CD4-positive, alpha-beta T cell treated with Interferon gamma for 1 hour (primary cell): ENCODE measurements at regions not wholly inside any gene's neighbourhood (a gene's known extent, or its start where the extent isn't known, plus 50 kb on each side); places are given as distances from the start of the nearest gene placed in this dataset.

Experiments
- DNase-seq: peaks from one replicate; pipeline ENCODE4 v3.0.0-alpha.2; 2020

DNA sequence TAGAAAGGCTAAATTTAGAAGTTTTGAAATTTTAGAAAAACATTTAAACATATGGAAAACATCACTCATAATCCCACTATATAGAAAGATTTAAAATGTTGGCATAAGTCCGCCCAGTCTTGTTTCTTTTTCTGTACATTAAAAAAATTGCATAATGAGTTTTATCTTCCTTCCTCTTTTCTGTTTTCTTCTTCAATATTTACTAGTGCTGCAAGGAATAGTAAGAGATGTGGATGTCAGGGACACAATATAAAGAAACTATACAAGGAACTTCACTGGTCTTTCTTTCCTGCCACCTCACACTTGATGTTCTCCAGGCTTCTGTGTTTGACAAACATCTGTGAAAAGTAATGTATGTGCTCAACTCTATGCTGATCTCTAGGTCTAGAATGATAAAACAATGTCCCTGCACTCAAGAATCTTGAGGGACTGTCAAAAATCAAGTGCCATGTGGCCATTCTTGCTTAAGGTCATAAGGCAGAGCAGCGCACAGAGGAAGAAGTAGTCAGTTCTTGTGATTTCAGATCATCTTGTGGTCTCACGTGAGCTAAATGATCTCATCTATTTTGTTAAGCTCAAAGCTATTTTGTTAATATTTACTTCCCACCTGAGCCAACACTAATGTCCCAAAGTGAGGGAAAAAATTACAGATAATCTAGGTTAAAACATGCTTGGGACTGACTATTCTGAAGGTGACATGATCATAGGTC lies 186.9 kb upstream of the OBI1 start:
- DNase-seq, result no peak

DNA sequence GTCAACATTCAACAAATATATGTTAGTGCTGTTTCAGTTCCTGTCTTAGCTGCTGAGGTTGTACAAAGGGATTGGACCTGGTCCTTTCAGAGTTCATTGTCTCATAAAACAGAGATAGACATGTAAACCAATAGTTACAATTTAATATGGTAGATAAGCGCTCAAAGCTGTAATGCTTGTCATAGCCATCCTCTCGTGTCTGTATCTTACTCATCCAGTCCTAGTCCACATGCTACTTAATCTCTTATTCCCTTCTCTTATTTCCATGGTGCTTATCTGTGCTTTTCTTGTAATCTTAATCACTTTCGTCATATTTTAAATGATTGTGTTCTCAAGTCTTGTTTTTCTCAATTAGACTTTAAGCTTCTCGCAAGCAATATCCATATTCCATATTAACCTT lies 185.2 kb upstream of the OBI1 start:
- no peak for DNase-seq

DNA sequence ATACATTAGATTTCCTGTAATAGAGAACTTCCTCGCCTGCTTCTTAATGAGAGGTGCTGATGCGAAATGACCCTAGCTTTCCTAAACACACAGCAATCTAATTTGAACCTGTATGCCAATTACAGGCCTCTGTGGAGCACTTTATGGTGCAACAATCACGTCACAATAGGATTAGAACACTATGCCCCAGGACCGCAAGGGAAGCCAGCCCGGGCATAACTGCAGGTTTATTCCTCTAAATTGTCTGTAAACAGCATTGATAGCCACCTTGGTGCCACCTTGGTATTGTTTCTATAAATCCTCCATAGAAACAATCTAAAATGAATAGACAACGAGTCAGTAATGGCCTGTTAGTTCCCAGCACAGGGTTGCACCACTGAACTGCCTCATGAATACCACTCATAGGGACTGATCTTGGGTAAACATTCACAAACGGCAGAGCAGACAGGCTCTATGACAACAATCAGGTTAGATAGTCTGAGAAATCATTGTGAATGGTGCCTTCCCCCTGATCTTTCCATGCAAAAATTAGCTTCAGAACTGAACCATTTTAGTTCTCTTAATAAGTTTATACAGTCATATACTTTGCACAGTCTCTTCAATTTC lies 182.5 kb upstream of the OBI1 start:
- no peak for DNase-seq

DNA sequence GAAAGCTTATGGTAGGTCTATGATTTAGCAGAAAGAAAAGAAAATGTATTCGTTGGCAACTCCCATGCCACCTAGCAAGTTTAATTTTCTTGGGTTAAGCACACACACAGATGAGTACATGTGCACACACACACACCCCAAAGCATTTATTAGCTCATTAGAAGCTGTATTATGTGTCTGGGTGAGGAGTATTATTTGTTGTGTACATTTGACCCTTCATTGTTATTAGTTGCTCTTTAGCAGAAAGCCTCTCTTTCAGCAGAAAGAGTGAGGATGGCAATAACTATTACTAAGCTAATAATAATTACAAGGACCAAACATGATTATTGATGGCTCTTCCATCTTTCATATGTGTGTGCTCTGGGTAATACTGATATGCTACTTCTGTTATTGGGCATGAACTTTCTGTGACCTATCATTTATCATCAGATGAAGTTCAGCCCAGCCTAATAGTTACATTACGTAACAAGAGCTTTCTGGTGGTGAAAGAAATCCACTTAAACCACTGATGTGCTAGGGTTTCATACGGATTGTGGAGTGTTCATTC lies 177.4 kb upstream of the OBI1 start:
- DNase-seq, result no peak

DNA sequence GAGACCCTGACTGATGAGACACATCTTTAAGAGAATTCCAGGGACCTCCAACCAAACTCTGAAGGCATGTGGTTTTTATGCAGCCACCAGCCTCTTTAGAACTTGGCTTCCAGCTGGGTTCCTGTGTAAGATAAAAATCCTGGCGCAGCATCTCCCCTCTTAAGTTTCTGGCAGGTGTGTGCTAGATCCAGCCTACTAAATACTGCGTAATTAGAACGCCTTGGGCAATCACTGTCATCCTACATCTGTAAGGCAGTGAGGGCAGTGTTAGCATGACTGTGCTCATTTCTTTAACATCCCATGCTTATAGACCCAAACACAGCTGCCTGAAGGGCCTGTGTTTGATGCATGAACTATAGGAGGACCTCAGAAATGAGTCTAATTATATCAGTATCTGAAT lies 173.5 kb upstream of the OBI1 start:
- DNase-seq, result no peak

DNA sequence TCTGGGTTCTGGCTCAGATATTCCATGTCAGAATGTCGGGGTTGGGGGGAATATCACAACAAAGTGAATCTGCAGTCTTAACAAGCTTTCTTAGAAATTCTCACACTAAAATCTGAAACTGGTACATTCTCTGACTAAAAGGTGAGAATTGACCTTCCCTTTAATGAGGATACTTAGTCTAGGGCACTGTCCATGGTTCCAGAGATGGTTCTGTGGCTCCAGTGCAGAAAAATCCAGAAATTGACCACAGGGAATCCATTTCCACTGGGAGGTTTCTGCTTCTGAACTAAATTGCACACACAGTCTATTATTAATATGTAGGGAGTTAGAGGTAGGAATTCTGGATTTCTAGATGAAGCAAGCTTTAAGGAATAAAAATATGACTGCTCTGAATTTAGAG lies 171.6 kb upstream of the OBI1 start:
- no peak for DNase-seq

DNA sequence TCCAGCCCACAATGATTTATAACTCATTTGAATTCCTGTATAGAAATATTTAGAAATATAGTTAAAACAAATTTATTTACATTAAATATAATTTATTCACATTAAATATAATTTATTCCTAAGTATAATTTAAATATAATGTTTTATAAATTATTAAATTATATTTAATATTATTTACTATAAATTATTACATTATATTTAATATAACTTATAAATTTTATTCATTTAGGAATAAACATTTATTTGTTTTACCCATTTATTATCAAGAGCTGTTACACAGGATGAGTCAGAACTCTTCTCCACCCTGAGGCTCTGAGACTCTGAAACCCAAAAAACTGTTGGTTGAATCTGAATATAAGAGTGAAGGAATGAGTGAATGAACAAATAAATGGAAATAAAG lies 170.9 kb upstream of the OBI1 start:
- DNase-seq, result no peak

DNA sequence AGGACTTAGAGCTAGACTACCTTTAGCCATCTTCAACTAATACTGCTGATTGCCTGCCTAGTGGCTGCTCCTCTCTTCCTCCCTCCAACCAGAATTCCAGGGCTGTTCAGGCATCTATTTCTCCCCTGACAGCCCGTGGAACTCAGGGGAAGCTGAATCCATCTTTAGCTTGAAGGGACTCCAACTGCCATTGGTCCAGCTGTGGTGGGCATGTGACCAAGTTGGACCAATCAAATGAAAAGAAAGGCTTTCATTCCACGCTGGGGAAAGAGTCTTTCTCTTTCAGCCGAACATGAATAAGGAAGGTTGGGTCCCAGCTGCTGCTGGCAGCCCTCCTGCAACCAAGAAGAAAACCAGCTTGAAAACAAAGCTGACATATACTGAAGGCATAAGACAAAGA lies 168.5 kb upstream of the OBI1 start:
- DNase-seq, result no peak

DNA sequence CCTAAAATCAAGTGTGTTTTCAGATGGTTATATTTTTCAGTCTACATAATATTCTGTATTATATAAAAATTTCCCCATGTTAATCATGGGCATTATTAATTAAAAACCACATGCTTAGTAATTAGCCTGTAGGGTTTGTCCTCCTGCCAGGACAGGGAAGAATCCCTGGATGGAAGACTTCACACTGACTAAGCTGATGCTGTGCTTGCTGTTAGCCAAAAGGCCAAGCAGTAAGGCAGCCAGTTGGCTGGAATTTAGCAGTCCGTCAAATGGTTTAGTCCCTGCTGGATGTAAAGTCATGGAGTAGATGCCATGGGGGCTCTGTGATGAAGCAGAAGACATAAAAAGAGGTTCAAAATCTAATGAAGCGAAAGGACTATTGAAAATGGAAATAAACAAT lies 168.0 kb upstream of the OBI1 start:
- DNase-seq, result no peak

DNA sequence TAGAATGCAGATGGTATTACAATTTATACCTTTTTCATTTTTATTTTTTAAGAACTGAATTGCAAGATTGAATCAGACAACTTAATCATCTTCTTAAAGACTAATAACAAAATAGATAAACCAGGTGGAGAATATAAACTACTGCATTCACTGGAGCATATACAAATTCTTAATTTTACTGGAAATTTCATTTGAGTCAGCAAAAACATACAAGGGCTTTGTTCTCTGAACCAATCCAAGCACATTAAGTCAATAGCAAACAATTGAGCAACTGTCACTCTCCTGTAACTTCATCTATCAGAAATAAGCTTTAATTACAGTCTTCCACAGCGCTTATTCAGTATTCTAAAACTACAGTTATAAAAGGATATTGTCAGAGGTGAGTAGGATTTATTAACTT lies 167.4 kb upstream of the OBI1 start:
- DNase-seq, result no peak

DNA sequence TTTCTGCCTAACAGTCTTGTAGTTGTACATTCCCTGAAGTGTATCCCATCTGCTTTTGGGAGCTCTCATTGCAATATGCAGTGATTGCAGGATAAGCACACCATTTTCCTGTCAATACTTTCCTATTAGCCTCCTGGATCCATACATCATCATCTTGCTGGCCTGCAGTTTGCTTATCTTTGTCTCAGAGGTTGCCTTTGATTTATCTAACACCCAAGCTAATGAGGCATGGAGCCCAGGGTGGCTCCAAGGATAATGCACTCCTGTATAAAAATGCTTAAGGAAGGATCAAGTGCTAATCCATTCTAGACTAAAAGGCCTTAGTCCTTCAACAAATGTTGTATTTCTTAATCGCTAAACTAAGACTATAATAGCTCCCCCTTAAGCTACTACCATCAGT lies 161.6 kb upstream of the OBI1 start:
- no peak for DNase-seq

DNA sequence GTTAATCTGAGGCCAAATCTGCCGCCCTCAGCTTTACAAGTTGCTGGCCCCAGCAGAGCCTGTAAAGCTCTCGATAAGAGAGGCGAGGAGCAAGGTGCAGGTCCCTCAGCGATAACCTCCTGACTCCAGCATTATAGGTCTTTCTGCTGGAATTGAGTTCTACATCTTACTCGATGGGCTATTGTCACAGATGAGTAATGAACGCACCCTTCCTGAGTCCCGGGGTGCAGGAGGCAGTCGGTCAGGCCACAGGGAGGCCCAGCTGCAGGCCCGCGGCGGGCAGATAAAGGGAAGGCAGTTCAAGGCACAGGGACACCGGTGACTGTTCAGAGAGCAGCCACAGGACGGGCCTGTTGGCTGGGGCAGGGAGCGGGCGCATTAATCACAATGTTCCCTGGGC lies 157.6 kb upstream of the OBI1 start:
- no peak for DNase-seq

DNA sequence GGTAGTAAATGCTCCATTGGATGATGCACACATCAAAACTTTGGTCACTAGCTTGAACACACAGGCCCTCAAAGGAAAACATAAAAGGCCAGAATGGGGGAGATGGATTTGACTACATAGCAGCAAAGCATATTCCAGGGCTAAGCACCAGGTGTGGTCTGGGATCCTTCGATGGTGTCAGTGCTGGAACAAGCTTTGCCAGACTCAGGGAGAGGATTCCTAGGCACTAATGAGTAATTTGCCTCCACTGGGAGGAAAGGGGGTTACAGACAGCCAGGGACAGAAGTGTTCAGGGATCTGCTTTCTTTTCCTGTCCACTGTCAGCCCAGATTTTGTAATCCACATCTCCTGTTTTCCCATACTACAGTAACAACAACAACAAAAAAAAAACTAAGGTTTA lies 157.2 kb upstream of the OBI1 start:
- DNase-seq, result no peak

DNA sequence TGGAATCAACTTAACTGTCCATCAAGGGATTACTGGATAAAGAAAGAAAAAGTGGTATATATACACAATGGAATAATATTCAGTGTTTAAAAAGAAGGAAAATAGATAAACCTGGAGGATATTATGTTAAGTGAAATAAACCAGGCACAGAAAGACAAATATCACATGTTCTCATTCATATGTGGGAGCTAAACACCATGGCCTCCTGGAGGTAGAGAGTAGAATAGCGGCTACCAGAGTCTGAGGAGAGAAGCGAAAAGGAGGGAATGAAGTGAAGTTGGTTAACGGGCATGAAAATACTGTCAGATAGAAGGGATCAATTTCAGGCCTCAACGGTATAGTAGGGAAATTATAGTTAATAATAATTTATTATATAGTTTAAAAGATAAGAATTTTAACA lies 147.5 kb upstream of the OBI1 start:
- no peak for DNase-seq

DNA sequence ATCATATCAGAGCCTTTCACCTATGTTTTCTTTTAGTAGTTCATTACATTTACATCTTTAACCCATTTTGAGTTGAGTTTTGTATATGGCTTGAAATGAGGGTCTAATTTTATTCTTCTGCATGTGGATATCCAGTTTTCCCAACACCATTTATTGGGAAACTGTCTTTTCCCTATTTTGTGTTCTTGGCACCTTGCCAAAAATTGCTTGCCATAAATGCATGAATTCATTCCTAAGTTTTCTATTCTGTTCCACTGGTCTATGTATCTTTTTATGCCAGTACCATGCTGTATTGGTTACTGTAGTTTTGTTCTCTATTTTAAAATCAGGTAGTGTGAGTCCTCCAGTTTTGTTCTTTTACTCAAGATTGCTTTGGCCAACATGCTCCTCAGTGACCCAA lies 144.0 kb upstream of the OBI1 start:
- DNase-seq, result no peak

DNA sequence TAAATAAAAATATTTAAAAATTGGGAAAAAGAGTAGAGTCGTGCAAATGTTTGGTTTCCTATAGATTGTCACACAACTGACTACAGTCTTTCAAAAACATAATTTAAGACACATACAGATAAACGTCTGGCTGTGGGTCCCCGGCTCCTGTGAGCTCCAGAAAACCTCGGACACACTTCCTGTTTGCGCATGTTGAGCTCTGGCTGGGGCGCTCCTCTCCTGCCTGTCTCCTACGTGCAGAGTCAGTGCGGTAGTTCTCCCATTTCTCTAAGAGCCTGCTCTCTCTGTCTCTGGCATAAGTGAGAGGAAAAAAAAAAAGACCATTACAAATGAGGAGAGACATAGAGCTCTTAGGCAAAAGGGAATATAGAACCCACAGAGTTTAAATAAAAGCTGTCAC lies 128.2 kb upstream of the OBI1 start:
- no peak for DNase-seq

DNA sequence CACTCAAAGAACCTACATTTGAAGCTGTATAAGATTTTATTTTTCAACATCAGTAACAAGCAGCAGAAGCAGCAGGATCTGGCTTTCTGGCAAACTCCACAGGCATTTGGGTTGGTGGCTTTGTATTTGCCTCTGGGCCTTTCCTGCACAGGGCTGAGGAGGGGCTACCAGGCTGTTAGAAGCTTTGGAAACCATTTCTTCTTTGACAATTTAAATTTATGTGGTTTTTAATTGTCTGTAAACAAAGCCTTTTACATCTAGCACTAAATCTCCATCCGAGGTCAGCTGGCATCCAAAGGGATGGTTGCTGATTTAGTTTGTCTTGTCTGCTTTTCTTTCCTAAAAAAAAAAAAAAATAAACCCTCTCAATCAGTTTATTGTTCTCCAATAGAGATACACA lies 127.5 kb upstream of the OBI1 start:
- DNase-seq, result no peak

DNA sequence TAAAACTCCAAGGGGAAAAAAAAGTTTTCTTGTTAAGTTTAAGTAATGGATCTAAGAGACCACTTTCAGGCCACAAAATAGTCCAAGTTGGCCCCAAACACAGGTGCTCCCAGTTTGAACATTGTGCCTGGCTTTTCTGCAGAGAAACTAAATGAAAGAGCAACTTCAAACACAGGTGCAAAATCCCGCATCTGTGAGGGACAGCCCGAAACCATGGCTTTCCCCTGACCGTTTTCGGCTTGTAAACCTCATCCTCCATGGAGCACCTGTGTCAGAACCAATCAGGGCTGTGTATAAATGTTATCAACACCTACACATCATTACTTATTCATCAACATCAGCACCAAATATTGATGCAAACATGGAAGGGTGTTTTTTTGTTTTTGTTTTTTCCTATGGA lies 126.8 kb upstream of the OBI1 start:
- DNase-seq, result no peak

DNA sequence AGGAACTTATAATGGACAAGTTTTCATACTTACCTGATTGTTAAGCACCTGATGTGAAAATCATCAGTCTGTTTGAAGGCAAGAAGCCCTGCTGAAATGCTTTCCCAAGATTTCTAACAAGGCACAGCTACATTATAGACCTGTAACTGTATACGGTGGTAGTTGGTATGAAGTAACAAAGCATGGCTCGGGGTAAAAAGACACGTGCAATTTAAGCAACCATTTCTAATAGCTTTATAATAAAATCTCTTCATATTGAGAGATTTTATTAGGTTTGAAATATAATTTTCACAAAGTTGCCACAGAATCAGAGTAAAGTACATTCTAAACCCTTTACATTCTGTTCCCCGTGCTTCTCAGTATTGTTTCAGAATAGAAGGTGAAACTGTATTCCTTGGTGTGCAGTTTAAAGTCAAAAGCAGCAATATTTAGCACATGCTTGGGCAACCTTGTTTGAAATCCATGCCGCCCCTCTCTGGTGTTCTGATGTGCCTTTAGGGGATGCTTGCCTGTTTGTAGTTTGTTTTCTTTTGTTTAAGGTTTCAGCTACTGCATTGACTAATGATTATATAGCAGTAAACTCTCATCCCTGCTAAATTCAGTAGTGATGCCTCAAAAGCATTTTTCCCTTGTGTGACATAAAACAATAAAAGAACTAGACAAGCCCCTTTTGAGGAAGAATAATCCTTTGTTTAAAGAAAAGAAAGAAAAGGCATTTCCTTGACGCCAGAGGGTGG lies 125.2 kb upstream of the OBI1 start:
- no peak for DNase-seq

DNA sequence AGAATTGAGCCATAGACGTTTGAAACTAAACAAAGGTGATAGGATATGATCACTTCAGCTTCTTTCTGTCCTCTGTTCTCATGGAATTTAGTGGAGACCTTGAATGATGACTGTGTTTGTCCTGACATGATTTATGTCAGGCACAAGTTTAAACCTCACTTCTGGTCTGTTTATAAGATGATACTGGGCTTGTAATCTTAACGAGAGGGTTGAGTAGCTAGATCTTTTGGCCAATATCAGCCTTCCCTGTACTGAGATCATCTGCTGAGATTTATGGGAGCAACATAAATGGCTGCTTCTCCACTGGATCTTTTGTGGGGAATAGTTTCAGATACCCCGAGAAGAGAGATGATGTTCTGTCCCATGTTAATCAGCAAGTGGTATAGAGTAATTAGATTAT lies 121.8 kb upstream of the OBI1 start:
- DNase-seq, result no peak

DNA sequence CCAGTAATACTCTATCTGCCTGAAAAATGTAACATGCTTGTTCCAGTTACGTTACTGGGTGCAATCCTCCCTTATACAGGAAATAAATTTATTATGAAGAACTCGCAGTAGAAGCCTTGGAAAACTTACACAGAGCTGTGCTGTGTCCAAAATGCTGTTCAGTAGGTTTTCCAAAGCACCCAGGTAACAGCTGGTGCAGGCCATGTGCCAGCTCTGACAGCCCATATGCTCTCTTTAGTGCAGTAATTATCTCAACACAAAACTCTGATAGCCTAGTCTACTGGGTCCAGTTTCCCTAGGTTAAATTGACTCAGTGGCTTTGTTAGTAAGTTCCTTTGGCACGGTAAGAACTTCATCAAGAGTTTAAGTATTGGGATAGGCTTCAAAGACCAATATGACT lies 120.7 kb upstream of the OBI1 start:
- DNase-seq, result no peak

DNA sequence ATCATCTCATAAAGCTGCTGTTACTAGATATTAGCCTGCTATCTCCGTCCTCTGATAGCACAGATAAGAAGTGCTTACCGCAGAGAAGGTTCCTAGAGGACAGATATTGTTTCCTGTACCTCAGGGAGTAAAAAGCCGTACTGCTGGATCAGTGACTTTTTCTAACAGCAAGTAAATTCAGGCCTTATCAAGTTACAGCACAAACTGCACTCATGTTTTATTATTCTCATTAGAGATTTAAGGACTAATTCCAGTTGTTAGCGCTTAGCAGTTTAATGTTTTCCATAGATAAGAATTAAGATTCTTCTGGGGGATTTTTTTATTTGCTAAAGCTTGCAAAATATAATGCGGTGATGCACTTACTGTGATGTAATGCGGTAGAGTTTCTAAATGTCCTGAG lies 119.0 kb upstream of the OBI1 start:
- no peak for DNase-seq

DNA sequence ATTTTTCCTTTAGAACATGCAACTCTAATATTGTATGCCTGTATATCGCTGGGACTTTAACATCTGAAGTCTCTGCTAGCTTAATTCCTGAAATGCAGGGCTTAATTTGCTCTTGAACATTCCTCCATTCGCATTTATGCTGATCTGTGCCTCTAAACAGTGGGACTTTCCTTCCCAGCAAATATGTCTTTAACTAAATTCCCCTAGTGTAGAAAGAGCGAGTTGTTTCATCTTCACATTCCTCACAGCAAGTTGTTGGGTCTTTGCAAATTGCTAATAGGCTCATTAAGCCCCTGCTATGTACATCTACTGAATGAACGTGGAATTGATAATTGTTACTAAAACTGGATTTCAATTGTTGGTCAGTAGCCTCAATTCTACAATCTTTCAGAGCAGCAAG lies 118.4 kb upstream of the OBI1 start:
- DNase-seq, result no peak

DNA sequence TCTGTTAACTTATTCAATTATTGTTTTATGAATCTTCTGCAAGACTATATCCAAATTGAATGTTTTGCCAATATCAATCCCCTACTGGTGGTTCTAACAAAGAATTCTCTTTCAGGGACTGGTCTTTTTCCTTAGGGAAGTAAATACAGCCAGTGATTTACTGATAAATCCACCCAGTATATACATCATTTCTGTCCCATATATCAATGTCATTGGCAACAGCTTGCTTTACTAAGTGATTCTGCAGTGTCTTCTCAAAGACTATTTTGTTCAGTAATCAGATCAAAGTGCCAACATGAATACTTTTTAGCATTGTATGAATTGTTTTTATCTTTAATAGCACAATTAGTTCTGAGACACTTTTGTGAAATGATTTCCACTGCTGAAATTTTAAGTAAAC lies 114.0 kb upstream of the OBI1 start:
- no peak for DNase-seq
